ENCODE measurements at regions not wholly inside any gene's neighbourhood (a gene's known extent, or its start where the extent isn't known, plus 50 kb on each side); places are given as distances from the start of the nearest gene placed in this dataset.

- DNase-seq (ENCODE audit: low read depth), result no peak
- no peak for TF ChIP-seq CTCF (conservative IDR thresholded peaks at IDR 0.05; ENCODE audit: low read depth, low read length)
These were observed 166.2 kb upstream of the GRIA4 start for GRCh38 chr11:105443623-105444022.

GRCh38 chr11:105432241-105432995 lies 177.5 kb upstream of the GRIA4 start:
- no peak overlapping the region for H3K4me3 ChIP-seq (ENCODE audit: low read depth, low read length)
- DNase-seq (ENCODE audit: low read depth), result no peak
- no peak for TF ChIP-seq CTCF (conservative IDR thresholded peaks at IDR 0.05; ENCODE audit: low read depth, low read length)

More at GRCh38 chr11:105443623-105444022, 166.2 kb upstream of the GRIA4 start:
- H3K4me3 ChIP-seq (ENCODE audit: low read depth, low read length), result no peak overlapping the region

GRCh38 chr11:105429096-105429910 lies 180.6 kb upstream of the GRIA4 start:
- no peak overlapping the region for H3K4me3 ChIP-seq (ENCODE audit: low read depth, low read length)
- TF ChIP-seq CTCF (conservative IDR thresholded peaks at IDR 0.05; ENCODE audit: low read depth, low read length), result no peak
- no peak for DNase-seq (ENCODE audit: low read depth)

GRCh38 chr11:105407101-105407500 lies 202.8 kb upstream of the GRIA4 start:
- no peak for DNase-seq (ENCODE audit: low read depth)
- no peak for TF ChIP-seq CTCF (conservative IDR thresholded peaks at IDR 0.05; ENCODE audit: low read depth, low read length)
- no peak overlapping the region for H3K4me3 ChIP-seq (ENCODE audit: low read depth, low read length)

- DNase-seq (ENCODE audit: low read depth), result no peak
- no peak for TF ChIP-seq CTCF (conservative IDR thresholded peaks at IDR 0.05; ENCODE audit: low read depth, low read length)
- no peak overlapping the region for H3K4me3 ChIP-seq (ENCODE audit: low read depth, low read length)
These were observed 208.5 kb upstream of the GRIA4 start for GRCh38 chr11:105401269-105401809.

- no peak overlapping the region for H3K4me3 ChIP-seq (ENCODE audit: low read depth, low read length)
- no peak for DNase-seq (ENCODE audit: low read depth)
These were observed 210.4 kb upstream of the GRIA4 start for GRCh38 chr11:105399511-105399910.

More at GRCh38 chr11:105399511-105399910, 210.4 kb upstream of the GRIA4 start:
- TF ChIP-seq CTCF (conservative IDR thresholded peaks at IDR 0.05; ENCODE audit: low read depth, low read length), result no peak
